HG03159 (cell line): ENCODE measurements at regions not wholly inside any gene's neighbourhood (a gene's known extent, or its start where the extent isn't known, plus 50 kb on each side); places are given as distances from the start of the nearest gene placed in this dataset.
A peak's percentile ranks its signal among the peaks of the same experiment; 100 is the strongest.
"Not testable (repeated sequence)": the region's sequence is repeated elsewhere in the genome, so short reads cannot be mapped to it uniquely, and the experiment has no call there.

Experiments
- ATAC-seq: cut with Tn5 transposase; IDR thresholded peaks from one replicate; pipeline ENCODE4 v1.9.1; 2021; ENCODE audit warnings: mild to moderate bottlenecking, moderate library complexity; ENCODE audit not compliant: unreplicated experiment

- no peak for ATAC-seq
Measured at GRCh38 chr12:4193821-4194220, 79.7 kb upstream of the CCND2 start.

GRCh38 chr12:4191642-4192041, 81.9 kb upstream of the CCND2 start:
- ATAC-seq = peak; percentile 73

- ATAC-seq = no peak
Measured at GRCh38 chr12:4191149-4191548, 82.4 kb upstream of the CCND2 start.

- no peak for ATAC-seq
Measured at GRCh38 chr12:4190366-4191063, 83.0 kb upstream of the CCND2 start.

- no peak for ATAC-seq
Measured at GRCh38 chr12:4189721-4190120, 83.8 kb upstream of the CCND2 start.

GRCh38 chr12:4187916-4188315, 85.6 kb upstream of the CCND2 start:
- ATAC-seq = no peak

GRCh38 chr12:4187315-4187714, 86.2 kb upstream of the CCND2 start:
- ATAC-seq = not testable (repeated sequence)

GRCh38 chr12:4178424-4179170, 95.0 kb upstream of the CCND2 start:
- no peak for ATAC-seq

- ATAC-seq = no peak
Measured at GRCh38 chr12:4177262-4177661, 96.3 kb upstream of the CCND2 start.

- no peak for ATAC-seq
Measured at GRCh38 chr12:4176168-4176567, 97.4 kb upstream of the CCND2 start.

- no peak for ATAC-seq
Measured at GRCh38 chr12:4174417-4174816, 99.1 kb upstream of the CCND2 start.

- no peak for ATAC-seq
Measured at GRCh38 chr12:4172999-4173398, 100.6 kb upstream of the CCND2 start.

- ATAC-seq = no peak
Measured at GRCh38 chr12:4171742-4172141, 101.8 kb upstream of the CCND2 start.

- no peak for ATAC-seq
Measured at GRCh38 chr12:4169959-4170358, 103.6 kb upstream of the CCND2 start.

GRCh38 chr12:4169531-4169930, 104.0 kb upstream of the CCND2 start:
- ATAC-seq = no peak

- no peak for ATAC-seq
Measured at GRCh38 chr12:4168036-4168435, 105.5 kb upstream of the CCND2 start.

- ATAC-seq = peak; percentile 76
Measured at GRCh38 chr12:4164559-4165558, 108.7 kb upstream of the CCND2 start.

GRCh38 chr12:4164188-4164558, 109.4 kb upstream of the CCND2 start:
- ATAC-seq = no peak

- no peak for ATAC-seq
Measured at GRCh38 chr12:4161718-4162117, 111.8 kb upstream of the CCND2 start.

GRCh38 chr12:4160314-4161040, 113.1 kb upstream of the CCND2 start:
- ATAC-seq = no peak

- no peak for ATAC-seq
Measured at GRCh38 chr12:4159851-4160250, 113.7 kb upstream of the CCND2 start.
